ENCODE measurements at regions not wholly inside any gene's neighbourhood (a gene's known extent, or its start where the extent isn't known, plus 50 kb on each side); places are given as distances from the start of the nearest gene placed in this dataset.

- no peak for TF ChIP-seq GATA2 (IDR thresholded peaks at IDR 0.05; ENCODE audit: low read depth, low read length)
- no peak for TF ChIP-seq GATA3 (IDR thresholded peaks at IDR 0.05; ENCODE audit: low read depth, low read length)
These were observed 101.4 kb upstream of the BEND6 start for GRCh38 chr6:56853541-56853940.
